ENCODE measurements at regions not wholly inside any gene's neighbourhood (a gene's known extent, or its start where the extent isn't known, plus 50 kb on each side); places are given as distances from the start of the nearest gene placed in this dataset.

DNA sequence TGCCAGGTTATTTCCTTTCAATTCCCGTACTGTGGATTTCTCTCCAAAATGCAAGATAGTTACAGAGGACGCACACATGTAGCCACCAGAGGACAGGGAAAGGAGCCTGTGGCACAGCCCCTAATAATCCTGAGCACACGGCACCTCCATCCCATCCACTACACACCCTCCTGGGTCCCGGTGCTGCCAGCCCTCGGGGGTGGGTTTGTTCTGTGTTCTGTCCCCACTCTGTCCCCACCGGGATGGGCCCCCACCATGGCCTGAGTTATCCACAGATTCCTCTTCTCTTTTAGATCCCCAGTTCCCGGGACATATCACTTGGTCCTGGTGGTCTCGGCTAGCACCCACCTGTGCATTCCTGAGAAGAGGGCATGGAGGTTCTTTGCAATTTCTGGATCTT, 196.9 kb upstream of the PPP2R2D start:
- H3K4ac ChIP-seq (ENCODE audit: low read depth in 1 of 2, low read length in 2 of 2): no peak overlapping the region
- no peak overlapping the region for H2BK5ac ChIP-seq (ENCODE audit: low read depth, low read length, poor library complexity, severe bottlenecking)
- no peak overlapping the region for H3K14ac ChIP-seq (ENCODE audit: low read length in 2 of 2)
- no peak overlapping the region for H2BK12ac ChIP-seq (ENCODE audit: low read length in 2 of 2)
- H3K23ac ChIP-seq (ENCODE audit: low read length in 2 of 2): no peak overlapping the region
- H3K9me3 ChIP-seq (ENCODE audit: control insufficient read depth, low read length): peaks cover 19% of the 10 kb centered on the region
- WGBS: 81% methylated on average over 8 of the region's 8 CpGs
- H3K27me3 ChIP-seq (ENCODE audit: control insufficient read depth in 1 of 2, insufficient read depth in 1 of 2, low read length in 2 of 2): no peaks in the 10 kb centered on the region
- H3K27ac ChIP-seq (ENCODE audit: low read length, poor library complexity, severe bottlenecking): no peak overlapping the region
- no peak overlapping the region for H3K4me3 ChIP-seq (ENCODE audit: insufficient read depth in 1 of 2, low read depth in 1 of 2, low read length in 2 of 2)
- no peak overlapping the region for H4K8ac ChIP-seq (ENCODE audit: low read length)
- H2AK5ac ChIP-seq (ENCODE audit: low read length, severe bottlenecking): no peak overlapping the region
- H2AFZ ChIP-seq (ENCODE audit: low read depth, low read length): no peak overlapping the region
- no peak for DNase-seq
- no peaks in the 10 kb centered on the region for H3K36me3 ChIP-seq (ENCODE audit: control insufficient read depth in 1 of 2, insufficient read depth in 2 of 2, low read depth in 1 of 2, low read length in 2 of 2)
- no peak overlapping the region for H4K91ac ChIP-seq (ENCODE audit: low read length)
- no peak overlapping the region for H2BK120ac ChIP-seq (ENCODE audit: low read depth, low read length)
- H3K18ac ChIP-seq (ENCODE audit: low read depth in 1 of 2, low read length in 2 of 2): no peak overlapping the region
- H3K79me1 ChIP-seq (replicated peaks; ENCODE audit: low read length, poor library complexity, severe bottlenecking): no peaks in the 10 kb centered on the region
- no peak overlapping the region for H2BK15ac ChIP-seq (ENCODE audit: low read depth, poor library complexity, severe bottlenecking)
- no peaks in the 10 kb centered on the region for H3K4me1 ChIP-seq (ENCODE audit: control insufficient read depth, insufficient read depth, low read depth, low read length)
- H3K4me2 ChIP-seq (ENCODE audit: low read length, poor library complexity, severe bottlenecking): no peak overlapping the region
- H3K9ac ChIP-seq (ENCODE audit: low read length): no peak overlapping the region

GRCh38 chr10:131706476-131706875, 194.3 kb upstream of the PPP2R2D start:
- Histone ChIP-seq H3K4me1 (ENCODE audit: control insufficient read depth, insufficient read depth, low read depth, low read length) (no peaks in the 10 kb centered on the region), H2BK15ac (ENCODE audit: low read depth, poor library complexity, severe bottlenecking) (no peak overlapping the region), H3K18ac (ENCODE audit: low read depth in 1 of 2, low read length in 2 of 2) (no peak overlapping the region), H3K14ac (ENCODE audit: low read length in 2 of 2) (no peak overlapping the region), H3K9ac (ENCODE audit: low read length) (no peak overlapping the region), H3K27ac (ENCODE audit: low read length, poor library complexity, severe bottlenecking) (no peak overlapping the region), H2BK12ac (ENCODE audit: low read length in 2 of 2) (no peak overlapping the region), H2AFZ (ENCODE audit: low read depth, low read length) (no peak overlapping the region), H3K9me3 (ENCODE audit: control insufficient read depth, low read length) (peaks cover 19% of the 10 kb centered on the region), H3K79me1 (replicated peaks; ENCODE audit: low read length, poor library complexity, severe bottlenecking) (no peaks in the 10 kb centered on the region), H3K23ac (ENCODE audit: low read length in 2 of 2) (no peak overlapping the region), H2AK5ac (ENCODE audit: low read length, severe bottlenecking) (no peak overlapping the region), H2BK5ac (ENCODE audit: low read depth, low read length, poor library complexity, severe bottlenecking) (no peak overlapping the region), H3K27me3 (ENCODE audit: control insufficient read depth in 1 of 2, insufficient read depth in 1 of 2, low read length in 2 of 2) (no peaks in the 10 kb centered on the region), H2BK120ac (ENCODE audit: low read depth, low read length) (no peak overlapping the region), H4K8ac (ENCODE audit: low read length) (no peak overlapping the region), H3K4me3 (ENCODE audit: insufficient read depth in 1 of 2, low read depth in 1 of 2, low read length in 2 of 2) (no peak overlapping the region), H3K36me3 (ENCODE audit: control insufficient read depth in 1 of 2, insufficient read depth in 2 of 2, low read depth in 1 of 2, low read length in 2 of 2) (no peaks in the 10 kb centered on the region), H4K91ac (ENCODE audit: low read length) (no peak overlapping the region), H3K4ac (ENCODE audit: low read depth in 1 of 2, low read length in 2 of 2) (no peak overlapping the region), H3K4me2 (ENCODE audit: low read length, poor library complexity, severe bottlenecking) (no peak overlapping the region)
- 90% methylated on average over 7 of the region's 7 CpGs for WGBS
- DNase-seq: no peak

DNA sequence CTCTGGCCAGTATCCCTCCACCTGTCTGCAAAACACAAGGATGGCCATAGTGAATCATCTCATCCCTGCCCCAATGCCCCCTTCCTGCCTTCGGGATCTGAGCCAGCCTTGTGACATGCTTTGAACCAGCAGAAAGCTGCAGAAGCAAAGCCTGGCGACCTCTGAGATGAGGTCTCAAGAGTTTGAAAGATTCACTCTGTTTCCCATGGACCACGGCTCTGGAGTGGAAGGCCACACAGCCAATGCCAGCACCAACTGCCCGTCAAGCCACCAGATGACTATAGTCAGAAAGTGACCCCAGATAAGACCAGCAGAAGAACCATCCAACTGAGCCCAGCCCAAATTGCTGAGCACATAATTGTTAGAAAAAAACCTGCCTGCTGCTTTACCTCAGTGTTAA, 193.9 kb upstream of the PPP2R2D start:
- Histone ChIP-seq H2AFZ (ENCODE audit: low read depth, low read length) (no peak overlapping the region), H3K27me3 (ENCODE audit: control insufficient read depth in 1 of 2, insufficient read depth in 1 of 2, low read length in 2 of 2) (no peaks in the 10 kb centered on the region), H3K36me3 (ENCODE audit: control insufficient read depth in 1 of 2, insufficient read depth in 2 of 2, low read depth in 1 of 2, low read length in 2 of 2) (no peaks in the 10 kb centered on the region), H3K14ac (ENCODE audit: low read length in 2 of 2) (no peak overlapping the region), H4K8ac (ENCODE audit: low read length) (no peak overlapping the region), H2BK5ac (ENCODE audit: low read depth, low read length, poor library complexity, severe bottlenecking) (no peak overlapping the region), H3K9ac (ENCODE audit: low read length) (no peak overlapping the region), H3K4me2 (ENCODE audit: low read length, poor library complexity, severe bottlenecking) (no peak overlapping the region), H2BK15ac (ENCODE audit: low read depth, poor library complexity, severe bottlenecking) (no peak overlapping the region), H2BK120ac (ENCODE audit: low read depth, low read length) (no peak overlapping the region), H3K79me1 (replicated peaks; ENCODE audit: low read length, poor library complexity, severe bottlenecking) (no peaks in the 10 kb centered on the region), H3K9me3 (ENCODE audit: control insufficient read depth, low read length) (peaks cover 19% of the 10 kb centered on the region), H2BK12ac (ENCODE audit: low read length in 2 of 2) (no peak overlapping the region), H2AK5ac (ENCODE audit: low read length, severe bottlenecking) (no peak overlapping the region), H3K23ac (ENCODE audit: low read length in 2 of 2) (no peak overlapping the region), H3K4me1 (ENCODE audit: control insufficient read depth, insufficient read depth, low read depth, low read length) (no peaks in the 10 kb centered on the region), H3K4me3 (ENCODE audit: insufficient read depth in 1 of 2, low read depth in 1 of 2, low read length in 2 of 2) (no peak overlapping the region), H3K18ac (ENCODE audit: low read depth in 1 of 2, low read length in 2 of 2) (no peak overlapping the region), H4K91ac (ENCODE audit: low read length) (no peak overlapping the region), H3K4ac (ENCODE audit: low read depth in 1 of 2, low read length in 2 of 2) (no peak overlapping the region), H3K27ac (ENCODE audit: low read length, poor library complexity, severe bottlenecking) (no peak overlapping the region)
- DNase-seq: no peak
- 67% methylated on average over 4 of the region's 4 CpGs for WGBS

DNA sequence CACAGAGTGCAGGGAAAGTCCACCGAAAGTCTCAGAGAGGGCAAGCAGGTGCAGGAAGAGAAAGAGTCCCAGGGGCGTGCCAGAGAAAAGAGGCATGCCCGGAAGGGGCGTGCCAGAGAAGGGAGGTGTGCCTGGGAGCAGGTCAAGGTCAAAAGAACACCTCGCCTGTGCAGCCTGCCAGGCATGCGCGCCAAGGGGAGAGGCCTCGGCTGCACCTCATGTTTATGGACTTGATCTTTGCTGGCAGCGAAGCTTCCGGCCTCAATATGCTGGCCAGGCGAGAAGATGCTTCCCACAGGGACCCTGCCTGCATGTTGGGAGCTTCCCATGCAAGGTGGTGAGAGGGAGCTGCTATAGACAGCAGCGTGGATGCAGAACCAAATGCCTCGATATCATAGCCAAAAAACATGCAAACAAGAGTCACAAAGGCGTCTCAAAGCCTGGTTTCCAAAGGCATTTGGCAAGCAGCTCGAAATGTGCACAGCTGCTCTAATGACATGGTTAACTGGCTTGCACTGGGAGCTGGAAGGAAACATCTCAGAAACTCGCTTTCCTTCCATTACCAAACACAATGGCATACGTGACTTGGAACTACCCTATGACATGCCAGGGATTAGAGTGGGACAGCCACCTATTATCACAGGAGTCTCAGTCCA, 192.5 kb upstream of the PPP2R2D start:
- Histone ChIP-seq H3K14ac (ENCODE audit: low read length in 2 of 2) (no peak overlapping the region), H4K91ac (ENCODE audit: low read length) (no peak overlapping the region), H3K27me3 (ENCODE audit: control insufficient read depth in 1 of 2, insufficient read depth in 1 of 2, low read length in 2 of 2) (no peaks in the 10 kb centered on the region), H3K18ac (ENCODE audit: low read depth in 1 of 2, low read length in 2 of 2) (no peak overlapping the region), H3K36me3 (ENCODE audit: control insufficient read depth in 1 of 2, insufficient read depth in 2 of 2, low read depth in 1 of 2, low read length in 2 of 2) (no peaks in the 10 kb centered on the region), H3K4me3 (ENCODE audit: insufficient read depth in 1 of 2, low read depth in 1 of 2, low read length in 2 of 2) (no peak overlapping the region), H3K4ac (ENCODE audit: low read depth in 1 of 2, low read length in 2 of 2) (no peak overlapping the region), H3K4me1 (ENCODE audit: control insufficient read depth, insufficient read depth, low read depth, low read length) (no peaks in the 10 kb centered on the region), H2AK5ac (ENCODE audit: low read length, severe bottlenecking) (no peak overlapping the region), H2BK120ac (ENCODE audit: low read depth, low read length) (no peak overlapping the region), H2BK5ac (ENCODE audit: low read depth, low read length, poor library complexity, severe bottlenecking) (no peak overlapping the region), H2AFZ (ENCODE audit: low read depth, low read length) (no peak overlapping the region), H3K79me1 (replicated peaks; ENCODE audit: low read length, poor library complexity, severe bottlenecking) (no peaks in the 10 kb centered on the region), H3K9me3 (ENCODE audit: control insufficient read depth, low read length) (peaks cover 19% of the 10 kb centered on the region), H3K23ac (ENCODE audit: low read length in 2 of 2) (no peak overlapping the region), H3K27ac (ENCODE audit: low read length, poor library complexity, severe bottlenecking) (no peak overlapping the region), H2BK15ac (ENCODE audit: low read depth, poor library complexity, severe bottlenecking) (no peak overlapping the region), H3K9ac (ENCODE audit: low read length) (no peak overlapping the region), H2BK12ac (ENCODE audit: low read length in 2 of 2) (no peak overlapping the region), H4K8ac (ENCODE audit: low read length) (no peak overlapping the region), H3K4me2 (ENCODE audit: low read length, poor library complexity, severe bottlenecking) (no peak overlapping the region)
- 77% methylated on average over 16 of the region's 17 CpGs for WGBS
- no peak for DNase-seq
